Hepatic stellate cell (primary cell): ENCODE measurements at regions not wholly inside any gene's neighbourhood (a gene's known extent, or its start where the extent isn't known, plus 50 kb on each side); places are given as distances from the start of the nearest gene placed in this dataset.

Experiments used
- DNase-seq: peaks from one replicate; pipeline ENCODE4 v3.0.0; 2011; ENCODE audit warnings: low spot score

- DNase-seq = no peak
Observed at GRCh38 chr14:97657609-97658008, 860.4 kb downstream of the VRK1 start.

- no peak for DNase-seq
Observed at GRCh38 chr14:97687944-97688630, 890.9 kb downstream of the VRK1 start.

- no peak for DNase-seq
Observed at GRCh38 chr14:97688631-97689336, 891.6 kb downstream of the VRK1 start.

- no peak for DNase-seq
Observed at GRCh38 chr14:97692084-97692483, 894.9 kb downstream of the VRK1 start.

GRCh38 chr14:97695456-97695981 is 898.3 kb downstream of the VRK1 start:
- DNase-seq = no peak

- no peak for DNase-seq
Observed at GRCh38 chr14:97697772-97698171, 900.6 kb downstream of the VRK1 start.

GRCh38 chr14:97699026-97699425 is 901.8 kb downstream of the VRK1 start:
- DNase-seq = no peak

- DNase-seq = no peak
Observed at GRCh38 chr14:97703006-97703760, 906.0 kb downstream of the VRK1 start.

- no peak for DNase-seq
Observed at GRCh38 chr14:97704316-97704885, 907.2 kb downstream of the VRK1 start.

GRCh38 chr14:97705107-97705506 is 907.9 kb downstream of the VRK1 start:
- DNase-seq = no peak

GRCh38 chr14:97705976-97706375 is 908.8 kb downstream of the VRK1 start:
- DNase-seq = no peak

- DNase-seq = no peak
Observed at GRCh38 chr14:97706819-97707218, 909.6 kb downstream of the VRK1 start.

GRCh38 chr14:97707603-97708002 is 910.4 kb downstream of the VRK1 start:
- DNase-seq = no peak

- no peak for DNase-seq
Observed at GRCh38 chr14:97709552-97709951, 912.4 kb downstream of the VRK1 start.

GRCh38 chr14:97710726-97711125 is 913.5 kb downstream of the VRK1 start:
- no peak for DNase-seq

GRCh38 chr14:97712471-97712870 is 915.3 kb downstream of the VRK1 start:
- no peak for DNase-seq

GRCh38 chr14:97713023-97713422 is 915.8 kb downstream of the VRK1 start:
- no peak for DNase-seq

- no peak for DNase-seq
Observed at GRCh38 chr14:97718886-97719442, 921.8 kb downstream of the VRK1 start.

- no peak for DNase-seq
Observed at GRCh38 chr14:97719931-97720330, 922.7 kb downstream of the VRK1 start.

- DNase-seq = no peak
Observed at GRCh38 chr14:97723351-97723750, 926.2 kb downstream of the VRK1 start.

- no peak for DNase-seq
Observed at GRCh38 chr14:97723819-97724218, 926.6 kb downstream of the VRK1 start.

- no peak for DNase-seq
Observed at GRCh38 chr14:97724265-97724731, 927.1 kb downstream of the VRK1 start.
